B cell (primary cell): ENCODE measurements at regions not wholly inside any gene's neighbourhood (a gene's known extent, or its start where the extent isn't known, plus 50 kb on each side); places are given as distances from the start of the nearest gene placed in this dataset.

Source experiments
- ATAC-seq: fragments of 200-7000 bp; cut with Tn5 transposase; one replicate; pipeline ENCODE4 v1.10.0; 2021; ENCODE audit warnings: low read depth, mild to moderate bottlenecking, moderate number of reproducible peaks, moderate library complexity
- CTCF ChIA-PET: fragments of 350-600 bp; sonication (Branson Sonifier 250); formaldehyde crosslinking; loops from one replicate; lab custom pipeline; 2021; ENCODE audit warnings: antibody characterized with exemption, inconsistent platforms; lab: Charles Lee
- POLR2A ChIA-PET: fragments of 350-600 bp; sonication (Branson Sonifier 250); formaldehyde crosslinking; loops from one replicate; lab custom pipeline; 2021; ENCODE audit warnings: antibody characterized with exemption; lab: Charles Lee
- DNase-seq: peaks from one replicate; pipeline ENCODE4 v3.0.0; 2013
- H2AFZ ChIP-seq: 2 replicates; pipeline ENCODE4 v1.6.1; 2012; ENCODE audit warnings: mild to moderate bottlenecking, low read depth, low read length; ENCODE audit not compliant: insufficient read depth, poor library complexity, severe bottlenecking
- H3K27ac ChIP-seq, 2 donors: 1 replicate in 1 of 2; 2 replicates in 1 of 2; pipeline ENCODE4 v1.5.1; 2012 to 2013; ENCODE audit warnings: low read length in 2 of 2, mild to moderate bottlenecking in 2 of 2, moderate library complexity in 1 of 2
- H3K27me3 ChIP-seq, 4 experiments: fragments of 200-600 bp in 1 of 4; sonication (generic) in 1 of 4; replicated peaks in 1 of 4; 1 replicate in 2 of 4; 2 replicates in 2 of 4; pipeline versions ENCODE4 v1.6.1 to v1.7.0; 2013 to 2016; ENCODE audit warnings: low read length in 3 of 4, mild to moderate bottlenecking in 2 of 4, mixed read lengths in 1 of 4, moderate library complexity in 1 of 4; ENCODE audit not compliant: insufficient read depth in 4 of 4, control insufficient read depth in 3 of 4; ENCODE audit errors: control extremely low read depth in 1 of 4
- H3K36me3 ChIP-seq, 2 experiments: replicated peaks in 1 of 2; 1 replicate in 1 of 2; 2 replicates in 1 of 2; pipeline versions ENCODE4 v1.6.1 to v1.7.1; 2013; ENCODE audit warnings: low read length in 1 of 2; ENCODE audit not compliant: insufficient read depth in 2 of 2, control insufficient read depth in 1 of 2; ENCODE audit errors: control extremely low read depth in 1 of 2, extremely low read depth in 1 of 2
- H3K4me1 ChIP-seq, 2 donors: fragments of 200-600 bp in 1 of 2; sonication (generic) in 1 of 2; 1 replicate in 1 of 2; 2 replicates in 1 of 2; pipeline versions ENCODE4 v1.5.1 to v1.6.1; 2013 to 2017; ENCODE audit warnings: low read length in 2 of 2; ENCODE audit not compliant: control insufficient read depth in 2 of 2, insufficient read depth in 2 of 2
- H3K4me2 ChIP-seq: replicated peaks from 2 replicates; pipeline ENCODE3; 2012; ENCODE audit warnings: mild to moderate bottlenecking, low read depth, low read length; ENCODE audit not compliant: poor library complexity, severe bottlenecking
- H3K4me3 ChIP-seq, 5 experiments: fragments of 200-600 bp in 1 of 5; sonication (generic) in 1 of 5; 1 replicate in 3 of 5; 2 replicates in 2 of 5; pipeline versions ENCODE4 v1.5.1 to v1.7.0; 2011 to 2016; ENCODE audit warnings: low read length in 4 of 5, mild to moderate bottlenecking in 4 of 5, low read depth in 2 of 5, control low read depth in 1 of 5, moderate library complexity in 1 of 5; ENCODE audit not compliant: insufficient read depth in 1 of 5; ENCODE audit errors: control extremely low read depth in 1 of 5, extremely low read depth in 1 of 5
- H3K79me2 ChIP-seq: fragments of 200-600 bp; sonication (generic); one replicate; pipeline ENCODE4 v1.6.0; 2016; ENCODE audit warnings: low read length; ENCODE audit not compliant: control insufficient read depth, insufficient read depth
- H3K9ac ChIP-seq: fragments of 200-600 bp; sonication (generic); 2 replicates; pipeline ENCODE4 v1.6.1; 2017; ENCODE audit warnings: mild to moderate bottlenecking, low read length, moderate library complexity
- H3K9me3 ChIP-seq, 3 donors: one replicate each; pipeline versions ENCODE4 v1.6.1 to v1.7.1; 2013; ENCODE audit warnings: low read length in 2 of 3; ENCODE audit not compliant: control insufficient read depth in 2 of 3, insufficient read depth in 1 of 3; ENCODE audit errors: control extremely low read depth in 1 of 3
- H4K20me1 ChIP-seq: 2 replicates; pipeline ENCODE4 v1.6.0; 2012; ENCODE audit warnings: mild to moderate bottlenecking, low read length; ENCODE audit not compliant: insufficient read depth, control insufficient read depth, poor library complexity, severe bottlenecking
- H3K27ac Mint-ChIP-seq: one replicate; pipeline ENCODE4 v1.8.0; 2021; ENCODE audit warnings: mixed read lengths
- H3K27me3 Mint-ChIP-seq: one replicate; pipeline ENCODE4 v1.8.0; 2021; ENCODE audit warnings: mixed read lengths
- H3K4me1 Mint-ChIP-seq: one replicate; pipeline ENCODE4 v1.8.0; 2021; ENCODE audit warnings: mixed read lengths
- H3K4me3 Mint-ChIP-seq: one replicate; pipeline ENCODE4 v1.8.0; 2021; ENCODE audit warnings: mixed read lengths
- H3K9me3 Mint-ChIP-seq: one replicate; pipeline ENCODE4 v1.8.0; 2022; ENCODE audit warnings: mixed read lengths; ENCODE audit not compliant: insufficient read depth
- CTCF ChIP-seq: fragments of 200-600 bp; IDR thresholded peaks from one replicate; pipeline ENCODE4 v1.8.0; 2022; ENCODE audit warnings: antibody characterized with exemption, mild to moderate bottlenecking
- EZH2 ChIP-seq: IDR thresholded peaks from 2 replicates; pipeline ENCODE4 v1.6.1; 2012; ENCODE audit warnings: borderline replicate concordance, low read depth, mild to moderate bottlenecking, moderate library complexity, low read length; ENCODE audit not compliant: insufficient read depth, poor library complexity, severe bottlenecking
- WGBS: methylation state at CpG from one replicate; pipeline ENCODE4 v1.1.5; 2013; ENCODE audit warnings: missing lambda C conversion rate; ENCODE audit not compliant: insufficient coverage; 5-methylcytosine and 5-hydroxymethylcytosine counted together
- intact Hi-C: fragments of 100-400 bp; cut with micrococcal nuclease; formaldehyde crosslinking; loops from one replicate; pipeline ENCODE4 v1.10.0; 2022

DNA sequence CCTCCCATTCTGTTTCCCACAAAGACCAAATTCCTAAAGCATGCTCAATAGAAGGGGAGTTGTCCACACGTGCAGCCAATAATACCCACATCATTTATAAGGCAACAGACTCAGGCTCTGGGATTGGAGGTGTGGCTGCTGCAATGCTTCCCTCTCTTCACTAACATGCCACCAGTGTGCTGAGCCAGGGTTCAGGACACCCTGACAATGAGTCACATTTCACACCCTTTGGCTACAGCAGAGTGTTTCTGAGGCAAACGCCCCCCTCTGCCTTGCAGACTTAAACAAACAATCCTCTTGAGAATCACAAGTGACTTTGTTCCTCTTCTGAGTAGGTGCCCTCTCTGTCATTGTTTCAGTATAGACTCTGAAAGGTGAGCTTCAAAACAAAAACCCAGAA lies 189.3 kb upstream of the TLE4 start:
- no peak overlapping the region for H3K9ac ChIP-seq
- H3K4me2 ChIP-seq = no peak overlapping the region
- Mint-ChIP-seq H3K27ac (no peak overlapping the region), H3K4me3 (no peak overlapping the region), H3K27me3 (peaks cover 3% of the 10 kb centered on the region), H3K9me3 (peaks cover 14% of the 10 kb centered on the region), H3K4me1 (peaks cover 8% of the 10 kb centered on the region)
- no peak overlapping the region for H3K4me3 ChIP-seq
- H3K4me1 ChIP-seq = no peaks in the 10 kb centered on the region
- H2AFZ ChIP-seq = no peak overlapping the region
- DNase-seq (peak; percentile 4), ATAC-seq (no peak)
- H3K9me3 ChIP-seq = peaks cover 0 to 4% (median 0%) of the 10 kb centered on the region in 3 donors
- no peak overlapping the region for H3K27ac ChIP-seq
- WGBS = no CpG with 5 or more reads among the region's 2 CpGs
- POLR2A ChIA-PET = no interaction called here
- no peaks in the 10 kb centered on the region for H3K79me2 ChIP-seq
- H4K20me1 ChIP-seq = no peaks in the 10 kb centered on the region
- no peak for TF ChIP-seq CTCF
- TF ChIP-seq EZH2 = no peak
- H3K36me3 ChIP-seq = no peaks in the 10 kb centered on the region
- intact Hi-C loops = no loop called here
- H3K27me3 ChIP-seq = no peaks in the 10 kb centered on the region
- CTCF ChIA-PET = no interaction called here

GRCh38 chr9:79383096-79383495 lies 188.7 kb upstream of the TLE4 start:
- POLR2A ChIA-PET = no interaction called here
- Histone ChIP-seq H3K27me3 (no peaks in the 10 kb centered on the region), H3K9ac (no peak overlapping the region), H3K4me1 (no peaks in the 10 kb centered on the region), H3K79me2 (no peaks in the 10 kb centered on the region), H3K4me2 (no peak overlapping the region), H3K27ac (no peak overlapping the region), H3K9me3 (peaks cover 0 to 4% (median 0%) of the 10 kb centered on the region in 3 donors), H3K4me3 (no peak overlapping the region), H2AFZ (no peak overlapping the region), H3K36me3 (no peaks in the 10 kb centered on the region), H4K20me1 (no peaks in the 10 kb centered on the region)
- Mint-ChIP-seq H3K27ac (no peak overlapping the region), H3K4me3 (no peak overlapping the region), H3K27me3 (peaks cover 3% of the 10 kb centered on the region), H3K9me3 (peaks cover 14% of the 10 kb centered on the region), H3K4me1 (peaks cover 8% of the 10 kb centered on the region)
- TF ChIP-seq CTCF = no peak
- TF ChIP-seq EZH2 = no peak
- no peak for ATAC-seq
- intact Hi-C loops = no loop called here
- CTCF ChIA-PET = no interaction called here
- no peak for DNase-seq
